ENCODE measurements at regions not wholly inside any gene's neighbourhood (a gene's known extent, or its start where the extent isn't known, plus 50 kb on each side); places are given as distances from the start of the nearest gene placed in this dataset.

GRCh38 chr4:83862471-83862870, 326.6 kb downstream of the GPAT3 start:
- no peak for TF ChIP-seq SRF (CRISPR knock-in tag; IDR thresholded peaks at IDR 0.05)
- TF ChIP-seq CEBPZ (IDR thresholded peaks at IDR 0.05; ENCODE audit: borderline replicate concordance, low read depth, low read length) = no peak
- no peak for TF ChIP-seq ZNF263 (CRISPR knock-in tag; IDR thresholded peaks at IDR 0.05; ENCODE audit: borderline replicate concordance)
- TF ChIP-seq CTCF (IDR thresholded peaks at IDR 0.05 in 2 of 3, conservative IDR thresholded peaks at IDR 0.05 in 1 of 3; ENCODE audit: insufficient read depth in 2 of 3, low read depth in 1 of 3, low read length in 3 of 3) = no peak
- TF ChIP-seq MYC (IDR thresholded peaks at IDR 0.05; ENCODE audit: low read depth, low read length) = no peak
- no peak for TF ChIP-seq MYC (CRISPR knock-in tag; IDR thresholded peaks at IDR 0.05; ENCODE audit: borderline replicate concordance, low read depth)
- no peak for TF ChIP-seq SP1 (CRISPR knock-in tag; IDR thresholded peaks at IDR 0.05)
- no peak for TF ChIP-seq SIRT6 (IDR thresholded peaks at IDR 0.05; ENCODE audit: low read depth, low read length)

All from K562 (cell line).